HepG2 (cell line): ENCODE measurements at regions not wholly inside any gene's neighbourhood (a gene's known extent, or its start where the extent isn't known, plus 50 kb on each side); places are given as distances from the start of the nearest gene placed in this dataset.

Experiments used
- ATAC-seq: fragments of 200-7000 bp; cut with Tn5 transposase; 3 replicates; pipeline ENCODE4 v1.9.1; 2020; ENCODE audit warnings: mild to moderate bottlenecking, moderate library complexity
- BruUV-seq: library from RNA; stranded (reverse); fragments of 400-500 nt; replicated peaks from 2 replicates; lab custom pipeline; 2021; lab: Mats Ljungman, UMichigan
- CTCF ChIA-PET: fragments of 300-600 bp; formaldehyde crosslinking; extraction: SDS; loops from one replicate; lab custom pipeline; 2021; ENCODE audit warnings: low total read pairs, inconsistent platforms, low intra/inter-chr PET ratio; lab: Yijun Ruan, JAX
- POLR2A ChIA-PET: fragments of 350-600 bp; sonication (Branson Sonifier 250); formaldehyde crosslinking; loops from one replicate; lab custom pipeline; 2020; ENCODE audit warnings: antibody characterized with exemption, inconsistent platforms; lab: Yijun Ruan, JAX
- DNase-seq: peaks from one replicate; pipeline ENCODE4 v3.0.0-alpha.2; 2015; ENCODE audit warnings: low spot score
- FAIRE-seq: peaks from 3 replicates; lab custom pipeline; 2011; peaks lifted over from hg19 to GRCh38; lab: Jason Lieb, UNC
- H2AFZ ChIP-seq: one replicate; pipeline ENCODE4 v1.6.1; 2011; ENCODE audit warnings: low read length, inconsistent platforms
- H3K27ac ChIP-seq: fragments of 300-600 bp; 3 replicates; pipeline ENCODE4 v1.8.0; 2011; ENCODE audit warnings: mixed run types, mild to moderate bottlenecking, mixed read lengths, low read length, inconsistent platforms; ENCODE audit not compliant: insufficient read depth; ENCODE audit errors: extremely low read length
- H3K27me3 ChIP-seq, 2 experiments: fragments of 200-600 bp in 1 of 2; 2 replicates in 1 of 2; 3 replicates in 1 of 2; pipeline versions ENCODE4 v1.6.0 to v1.8.0; 2011; ENCODE audit warnings: low read length in 2 of 2, mild to moderate bottlenecking in 2 of 2, moderate library complexity in 2 of 2, inconsistent platforms in 1 of 2; ENCODE audit not compliant: insufficient read depth in 2 of 2, control insufficient read depth in 1 of 2
- H3K36me3 ChIP-seq, 2 experiments: fragments of 200-600 bp in 1 of 2; replicated peaks in 1 of 2; 2 replicates in 1 of 2; 3 replicates in 1 of 2; pipeline versions ENCODE4 v1.5.1 to v1.8.0; 2011; ENCODE audit warnings: low read length in 2 of 2, inconsistent platforms in 1 of 2; ENCODE audit not compliant: insufficient read depth in 2 of 2, control insufficient read depth in 1 of 2
- H3K4me1 ChIP-seq: 2 replicates; pipeline ENCODE4 v1.5.1; 2012; ENCODE audit warnings: low read length, inconsistent platforms; ENCODE audit not compliant: insufficient read depth
- H3K4me2 ChIP-seq: 2 replicates; pipeline ENCODE4 v1.6.0; 2011; ENCODE audit warnings: low read depth, low read length, inconsistent platforms
- H3K4me3 ChIP-seq, 3 experiments: fragments of 200-600 bp in 1 of 3; sonication (generic), shearing (Covaris generic) in 1 of 3; replicated peaks in 1 of 3; 2 replicates each; pipeline ENCODE4 v1.5.1; 2011 to 2016; ENCODE audit warnings: low read length in 3 of 3, inconsistent platforms in 2 of 3, low read depth in 2 of 3, mild to moderate bottlenecking in 2 of 3, control low read depth in 1 of 3, mixed read lengths in 1 of 3; ENCODE audit not compliant: insufficient read depth in 1 of 3
- H3K79me2 ChIP-seq: one replicate; pipeline ENCODE4 v1.6.1; 2011; ENCODE audit warnings: low read length, inconsistent platforms; ENCODE audit not compliant: insufficient read depth
- H3K9ac ChIP-seq: 2 replicates; pipeline ENCODE4 v1.6.0; 2011; ENCODE audit warnings: mild to moderate bottlenecking, low read depth, low read length, inconsistent platforms; ENCODE audit not compliant: insufficient read depth
- H3K9me3 ChIP-seq: 2 replicates; pipeline ENCODE4 v1.5.1; 2012; ENCODE audit warnings: mild to moderate bottlenecking, low read length
- H4K20me1 ChIP-seq: 2 replicates; pipeline ENCODE4 v1.6.0; 2011; ENCODE audit warnings: inconsistent platforms, mild to moderate bottlenecking, low read length, moderate library complexity; ENCODE audit not compliant: insufficient read depth
- HNRNPL ChIP-seq: fragments of 200-400 bp; formaldehyde crosslinking; IDR thresholded peaks from 2 replicates; pipeline ENCODE4 v1.6.1; 2017; ENCODE audit warnings: mild to moderate bottlenecking, low read depth, low read length
- KMT2A ChIP-seq: sonication (generic); formaldehyde crosslinking; IDR thresholded peaks from 2 replicates; pipeline ENCODE4 v1.4.0; 2020; ENCODE audit warnings: missing genetic modification reagents
- ZKSCAN1 ChIP-seq: fragments of 150-350 bp; IDR thresholded peaks from 2 replicates; pipeline ENCODE4 v1.6.1; 2014; ENCODE audit warnings: low read length
- ZNF160 ChIP-seq: sonication (generic); formaldehyde crosslinking; IDR thresholded peaks from 2 replicates; pipeline ENCODE4 v1.8.0; 2022; ENCODE audit warnings: mild to moderate bottlenecking, inconsistent platforms, missing genetic modification reagents
- whole genome bisulfite sequencing: methylation state at CpG from one replicate; pipeline ENCODE4 v1.1.6; 2017; ENCODE audit warnings: low lambda C conversion rate; 5-methylcytosine and 5-hydroxymethylcytosine counted together
- in situ Hi-C: cut with HindIII; loops from 2 replicates; pipeline ENCODE4 v1.10.0; 2017; ENCODE audit warnings: low pct_unique_long_range_greater_than_20kb; ENCODE audit not compliant: extremely low pct_ligation_motif_present
- intact Hi-C: fragments of 100-400 bp; cut with micrococcal nuclease; formaldehyde crosslinking; loops from one replicate; pipeline ENCODE4 v1.10.0; 2022; ENCODE audit not compliant: unreplicated experiment

DNA sequence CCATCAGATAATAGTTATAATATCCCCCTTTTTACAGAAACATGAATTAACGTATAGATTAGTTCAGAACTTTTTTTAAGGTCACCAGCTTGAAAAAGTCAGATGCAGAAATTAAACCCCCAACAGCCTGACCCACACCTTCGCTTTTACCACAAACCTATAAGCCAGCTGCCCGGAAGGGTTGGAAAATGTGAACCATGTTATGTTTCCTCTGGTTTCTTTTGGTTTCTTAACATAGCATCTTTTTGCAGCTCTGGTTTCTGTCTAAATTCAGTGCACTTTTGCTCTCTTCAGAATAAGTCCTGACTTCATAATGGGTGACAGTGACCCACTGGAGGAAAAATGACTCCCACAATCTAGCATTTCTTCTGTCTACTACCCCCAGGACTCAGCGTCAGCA is 381.7 kb upstream of the DDX18 start:
- no peaks in the 10 kb centered on the region for H3K4me1 ChIP-seq
- intact Hi-C loops (no loop called here), in situ Hi-C loops (no loop called here)
- no peak for FAIRE-seq
- H3K9ac ChIP-seq, result no peak overlapping the region
- no peaks in the 10 kb centered on the region for H3K79me2 ChIP-seq
- WGBS, result 28% methylated on average over 4 of the region's 4 CpGs
- CTCF ChIA-PET, result no interaction called here
- no TSS peak for BruUV-seq
- no peak for ATAC-seq
- no peak overlapping the region for H2AFZ ChIP-seq
- H3K27ac ChIP-seq, result no peak overlapping the region
- H3K27me3 ChIP-seq, result no peaks in the 10 kb centered on the region
- H3K9me3 ChIP-seq, result no peaks in the 10 kb centered on the region
- H3K4me3 ChIP-seq, result no peak overlapping the region
- TF ChIP-seq ZNF160 (CRISPR knock-in tag), result no peak
- TF ChIP-seq, all 625 proteins: peak for 0
- POLR2A ChIA-PET, result no interaction called here
- no peak for DNase-seq
- H4K20me1 ChIP-seq, result no peaks in the 10 kb centered on the region
- no peak overlapping the region for H3K4me2 ChIP-seq
- H3K36me3 ChIP-seq, result no peaks in the 10 kb centered on the region

DNA sequence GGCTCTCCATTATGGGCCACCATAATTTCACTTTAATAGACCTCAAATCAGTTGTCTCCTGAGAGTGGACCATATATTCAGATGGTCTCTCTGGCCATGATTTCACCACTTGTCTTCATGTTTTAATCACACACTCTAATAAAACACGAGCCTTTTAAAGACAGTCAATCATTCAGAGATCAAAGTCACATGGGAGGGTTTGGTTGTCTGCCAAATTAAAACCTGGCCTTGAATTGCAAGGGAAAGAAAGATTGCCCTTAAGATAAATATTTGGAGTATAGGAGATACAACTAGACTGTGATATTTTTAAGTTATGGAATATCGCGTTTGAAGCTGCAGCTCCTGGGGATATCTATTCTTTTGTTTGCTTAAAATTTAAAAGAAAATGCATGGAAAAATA is 377.8 kb upstream of the DDX18 start:
- DNase-seq, result no peak
- no peak overlapping the region for H3K27ac ChIP-seq
- TF ChIP-seq KMT2A (CRISPR knock-in tag) (no peak), ZKSCAN1 (no peak), HNRNPL (no peak)
- WGBS, result 1% methylated on average over 3 of the region's 3 CpGs
- no peak overlapping the region for H3K9ac ChIP-seq
- no TSS peak for BruUV-seq
- no peaks in the 10 kb centered on the region for H3K27me3 ChIP-seq
- H3K36me3 ChIP-seq, result no peaks in the 10 kb centered on the region
- no peaks in the 10 kb centered on the region for H3K9me3 ChIP-seq
- no peaks in the 10 kb centered on the region for H4K20me1 ChIP-seq
- no peak overlapping the region for H2AFZ ChIP-seq
- ChIA-PET CTCF (no interaction called here), POLR2A (no interaction called here)
- no peak for FAIRE-seq
- no peak overlapping the region for H3K4me2 ChIP-seq
- H3K4me3 ChIP-seq, result no peak overlapping the region
- H3K79me2 ChIP-seq, result no peaks in the 10 kb centered on the region
- ATAC-seq, result no peak
- intact Hi-C loops (no loop called here), in situ Hi-C loops (no loop called here)
- no peaks in the 10 kb centered on the region for H3K4me1 ChIP-seq
